IPS-NIHi11 (cell line): ENCODE measurements at regions not wholly inside any gene's neighbourhood (a gene's known extent, or its start where the extent isn't known, plus 50 kb on each side); places are given as distances from the start of the nearest gene placed in this dataset.

ENCODE experiments used
- DNase-seq: peaks from one replicate; pipeline ENCODE4 v3.0.0; 2012; ENCODE audit warnings: mixed read lengths, low spot score

- no peak for DNase-seq
These were observed 1102.7 kb upstream of the EEF2KMT start for GRCh38 chr16:6200271-6200670.

GRCh38 chr16:6195966-6196365 lies 1098.4 kb upstream of the EEF2KMT start:
- DNase-seq, result peak; percentile 25

DNA sequence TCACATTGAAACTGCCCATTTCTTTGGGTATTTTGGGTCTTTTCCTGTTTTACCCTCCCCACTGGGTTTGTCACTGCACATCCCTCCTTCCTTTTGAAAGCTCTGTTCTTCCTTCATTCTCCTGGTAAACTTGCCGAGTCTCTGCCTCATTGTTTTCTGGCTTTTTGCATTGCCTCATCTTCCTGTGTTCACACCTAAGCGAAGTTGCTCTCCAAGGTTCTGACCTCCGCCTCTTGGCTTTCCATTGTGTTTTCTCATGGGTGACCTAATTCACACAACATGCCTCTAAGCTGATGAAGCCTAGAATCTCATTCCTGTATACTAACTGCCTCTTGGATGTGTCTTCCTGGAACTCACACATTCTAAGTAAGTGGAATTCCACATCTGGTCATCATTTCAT lies 1096.1 kb upstream of the EEF2KMT start:
- DNase-seq, result peak; percentile 71

DNA sequence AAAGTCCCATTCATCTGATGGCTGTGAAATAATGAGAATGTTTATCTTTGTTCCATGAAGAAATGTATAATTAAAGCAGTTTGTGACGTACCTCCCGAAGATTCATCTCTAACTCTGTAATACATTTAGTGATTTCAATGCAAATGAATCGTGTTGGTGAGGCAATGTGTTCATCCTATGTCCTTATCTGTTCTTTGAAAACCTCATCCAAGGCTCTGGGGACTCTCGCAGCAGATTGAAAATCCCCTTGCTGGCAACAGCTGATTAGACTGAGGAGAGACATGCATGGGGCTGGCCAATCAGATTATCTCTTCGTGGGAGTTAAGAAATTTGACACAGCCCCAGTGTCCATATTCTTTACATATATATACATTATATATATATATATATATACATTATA lies 1095.4 kb upstream of the EEF2KMT start:
- DNase-seq, result no peak

DNA sequence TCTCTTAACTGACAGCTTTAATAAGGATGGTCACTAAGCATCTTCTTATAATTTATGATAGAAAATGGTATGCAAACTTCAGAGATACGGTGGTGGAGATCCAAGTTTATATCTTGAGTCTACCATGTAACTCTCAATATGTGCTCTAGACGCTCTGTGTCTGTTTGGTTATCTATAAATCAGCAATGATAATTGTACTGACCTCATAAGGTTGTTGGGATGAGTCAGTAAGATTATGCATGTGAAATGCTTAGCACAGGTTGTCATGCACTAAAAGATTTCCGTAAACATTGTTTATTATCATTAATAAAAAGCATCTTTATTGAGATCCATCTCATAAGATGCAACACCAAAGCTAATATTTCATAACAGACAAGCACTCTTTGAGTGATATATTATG lies 1094.9 kb upstream of the EEF2KMT start:
- DNase-seq, result no peak

DNA sequence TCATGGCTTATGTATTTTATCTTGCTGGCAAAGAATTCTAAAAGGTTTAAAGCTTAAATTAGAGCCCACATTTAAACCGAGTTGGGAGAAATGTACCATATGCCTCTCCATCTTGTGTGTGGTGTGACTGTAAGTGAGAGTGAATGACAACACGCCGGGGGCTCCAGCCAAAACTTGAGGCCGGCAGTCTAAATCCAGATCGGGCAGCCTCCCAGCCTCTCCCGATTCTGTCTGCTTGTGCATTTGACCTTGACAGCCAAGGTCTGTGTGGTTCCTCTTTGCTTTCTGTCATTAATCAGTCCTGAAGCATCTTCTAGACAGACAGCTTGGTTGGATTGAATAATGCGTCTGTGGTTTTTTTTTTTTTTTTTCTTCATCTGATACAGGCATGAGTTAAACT lies 1093.2 kb upstream of the EEF2KMT start:
- no peak for DNase-seq

GRCh38 chr16:6189216-6189615 lies 1091.6 kb upstream of the EEF2KMT start:
- DNase-seq, result no peak

- DNase-seq, result no peak
These were observed 1080.1 kb upstream of the EEF2KMT start for GRCh38 chr16:6177616-6178180.

- DNase-seq, result no peak
These were observed 1072.4 kb upstream of the EEF2KMT start for GRCh38 chr16:6170022-6170421.

DNA sequence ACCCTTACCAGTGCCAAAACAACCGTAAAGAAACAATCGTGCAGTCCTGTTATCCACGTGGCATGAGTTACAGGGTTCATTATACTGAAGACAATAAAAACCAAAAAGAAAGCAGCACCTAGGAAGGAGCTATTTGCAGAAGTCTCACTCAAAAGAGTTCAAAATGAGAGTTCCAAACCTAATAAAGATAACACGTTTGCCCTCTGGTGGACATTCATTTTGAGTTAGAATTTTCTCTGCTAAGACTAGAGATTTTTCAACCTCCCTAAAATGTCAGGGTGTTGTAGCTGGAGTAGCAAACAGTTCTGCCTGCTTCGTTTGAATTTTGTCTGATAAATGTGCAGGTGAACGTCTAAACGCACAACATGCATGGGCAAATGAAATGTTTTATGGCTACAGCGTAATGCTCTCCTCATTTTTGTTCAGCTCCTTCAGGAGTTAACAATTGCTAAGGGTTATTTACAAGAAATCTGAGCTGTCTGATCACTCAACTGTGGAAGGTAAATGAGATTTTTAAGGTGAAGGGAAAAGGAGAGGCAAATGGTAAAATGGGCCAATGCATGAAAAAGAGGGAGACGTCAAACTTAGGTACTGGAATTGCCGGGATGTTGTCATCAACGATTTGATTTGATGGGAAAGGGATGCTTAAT lies 1067.9 kb upstream of the EEF2KMT start:
- no peak for DNase-seq

- no peak for DNase-seq
These were observed 1063.3 kb upstream of the EEF2KMT start for GRCh38 chr16:6160871-6161270.

GRCh38 chr16:6160303-6160702 lies 1062.7 kb upstream of the EEF2KMT start:
- DNase-seq, result no peak

- no peak for DNase-seq
These were observed 1060.2 kb upstream of the EEF2KMT start for GRCh38 chr16:6157806-6158205.

DNA sequence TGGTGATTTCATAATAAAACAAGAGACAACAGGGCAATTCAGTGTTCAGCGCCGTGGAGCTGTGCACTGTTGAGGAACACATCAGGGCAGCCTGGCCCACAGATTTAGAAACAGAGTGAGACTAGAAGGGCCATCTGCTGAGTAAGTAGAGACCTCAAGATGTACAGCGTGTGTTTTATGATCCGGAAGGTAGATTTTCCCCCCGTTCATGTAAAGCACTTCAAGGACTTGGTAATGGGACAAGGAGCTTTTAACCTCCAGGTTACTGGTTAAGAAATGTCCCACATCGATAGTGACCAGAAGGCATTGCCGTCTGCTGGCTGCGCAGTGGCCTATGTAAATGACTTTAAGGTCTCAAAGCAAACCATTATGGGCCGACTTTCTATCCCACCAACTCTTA lies 1057.7 kb upstream of the EEF2KMT start:
- no peak for DNase-seq

DNA sequence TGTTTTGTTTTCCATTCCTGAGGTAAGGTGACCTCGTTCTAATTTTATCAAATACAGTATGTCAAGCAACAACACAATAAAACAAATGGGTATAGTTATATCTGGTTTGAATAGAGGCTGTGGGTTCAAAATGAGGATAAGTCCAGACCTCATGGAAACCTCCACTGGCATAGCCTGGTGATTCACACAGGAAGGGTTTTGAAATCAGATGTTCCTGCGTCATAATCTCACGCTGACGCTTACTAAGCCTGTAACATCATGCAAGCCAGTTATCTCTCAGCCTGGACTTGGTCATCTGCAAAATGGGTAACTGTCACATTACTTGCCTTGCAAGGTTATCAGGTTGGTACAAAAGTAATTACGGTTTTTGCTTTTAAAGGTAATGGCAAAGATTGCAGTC lies 1056.3 kb upstream of the EEF2KMT start:
- no peak for DNase-seq

DNA sequence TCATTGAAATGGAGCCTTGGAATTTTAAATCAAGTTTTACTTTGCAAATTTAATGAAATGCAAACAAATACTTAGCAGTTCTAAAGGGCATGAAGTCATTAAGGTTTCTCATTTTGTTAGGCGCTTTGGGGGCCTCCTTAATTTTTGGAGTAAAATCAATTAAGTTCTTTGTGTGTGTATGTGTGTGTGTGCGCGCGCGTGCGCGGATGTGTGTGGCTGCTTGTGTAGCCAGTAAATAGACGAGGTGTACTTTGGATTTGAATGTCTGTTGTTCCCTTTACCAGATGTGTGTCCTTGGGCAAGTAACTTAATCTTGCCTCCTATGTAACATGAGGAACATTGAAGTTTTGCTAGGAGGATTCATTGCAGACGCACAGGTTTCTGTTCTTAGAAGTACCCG lies 1051.4 kb upstream of the EEF2KMT start:
- no peak for DNase-seq

DNA sequence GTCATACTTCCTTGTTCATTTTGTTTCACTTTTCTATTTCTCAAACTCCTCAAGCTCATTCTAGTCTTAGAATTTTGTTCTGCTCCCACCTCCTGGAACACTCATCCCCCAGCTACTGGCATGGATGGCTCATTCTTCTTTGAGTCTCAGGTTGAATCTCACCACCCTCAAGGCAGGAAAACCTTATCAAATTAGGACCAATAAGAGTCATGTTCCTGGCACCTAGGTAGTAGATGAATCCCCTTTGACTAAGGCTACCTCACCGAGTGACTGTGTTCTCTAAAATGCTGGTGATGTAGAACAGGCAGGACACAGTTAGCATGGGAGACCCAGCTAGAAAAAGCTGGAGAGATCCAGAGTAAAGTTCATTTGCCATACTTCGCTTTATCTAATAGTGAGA lies 1050.8 kb upstream of the EEF2KMT start:
- no peak for DNase-seq

DNA sequence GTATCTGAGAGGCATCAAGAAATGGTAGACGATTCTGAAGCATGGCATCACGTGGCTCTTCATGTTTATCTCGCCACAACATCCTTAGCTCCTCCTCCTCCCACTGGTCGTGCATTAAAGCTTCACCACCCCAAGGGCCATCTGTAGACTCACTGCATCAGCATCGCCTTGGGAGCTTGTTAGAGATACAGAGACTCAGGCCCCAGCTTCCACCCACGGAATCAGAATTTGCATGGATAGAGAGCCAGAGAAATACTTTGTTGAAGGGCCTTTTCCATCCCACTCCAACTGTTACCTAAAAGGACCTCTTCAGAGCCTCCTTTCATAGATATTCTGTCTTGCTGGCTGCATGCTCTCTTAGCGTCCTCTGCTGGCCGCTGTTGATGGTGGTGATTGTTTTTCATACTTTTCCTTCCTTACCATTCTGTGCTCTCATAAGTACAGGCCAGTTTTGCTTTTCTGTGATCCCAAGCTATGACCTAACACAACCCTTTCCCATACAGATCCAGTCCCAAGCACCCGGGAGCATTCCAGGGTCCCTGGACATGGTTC lies 1049.4 kb upstream of the EEF2KMT start:
- peak; percentile 26 for DNase-seq

DNA sequence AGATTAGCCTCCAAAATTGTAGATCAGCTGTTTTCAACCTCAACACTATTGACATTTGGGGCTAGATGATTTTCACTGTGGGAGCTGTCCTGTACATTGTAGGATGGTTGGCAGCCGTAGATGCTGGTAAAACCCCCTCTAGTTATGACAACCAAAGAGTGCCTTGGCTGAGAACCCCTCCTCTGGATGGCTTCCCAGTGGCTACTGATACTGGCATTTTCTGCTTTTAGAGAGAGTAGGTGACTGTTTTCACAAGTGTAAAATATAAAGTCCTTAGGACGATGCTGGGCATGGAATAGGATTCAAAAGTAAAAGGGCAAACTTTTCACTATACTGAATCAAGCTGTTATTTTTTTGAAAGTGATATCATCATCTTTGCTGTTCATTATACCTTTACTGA lies 1048.8 kb upstream of the EEF2KMT start:
- no peak for DNase-seq

DNA sequence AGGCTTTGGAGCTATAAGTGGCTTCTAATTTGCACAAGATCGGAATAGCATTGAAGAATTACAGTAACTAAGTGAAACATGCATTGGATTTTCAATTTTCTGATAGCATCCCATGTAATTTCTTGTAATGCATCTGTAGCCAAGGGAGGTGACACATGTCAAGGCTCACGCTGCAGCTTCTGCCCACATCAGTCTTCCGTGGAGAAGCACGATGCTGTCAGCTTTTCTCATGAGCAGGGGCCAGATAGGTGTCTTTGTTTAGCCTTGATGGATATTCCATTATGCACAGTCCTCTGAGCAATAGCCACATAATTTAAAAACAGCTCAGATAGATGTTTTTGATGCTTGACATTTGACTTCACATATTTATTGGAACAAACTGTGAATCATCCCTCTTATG lies 1046.9 kb upstream of the EEF2KMT start:
- DNase-seq, result no peak

DNA sequence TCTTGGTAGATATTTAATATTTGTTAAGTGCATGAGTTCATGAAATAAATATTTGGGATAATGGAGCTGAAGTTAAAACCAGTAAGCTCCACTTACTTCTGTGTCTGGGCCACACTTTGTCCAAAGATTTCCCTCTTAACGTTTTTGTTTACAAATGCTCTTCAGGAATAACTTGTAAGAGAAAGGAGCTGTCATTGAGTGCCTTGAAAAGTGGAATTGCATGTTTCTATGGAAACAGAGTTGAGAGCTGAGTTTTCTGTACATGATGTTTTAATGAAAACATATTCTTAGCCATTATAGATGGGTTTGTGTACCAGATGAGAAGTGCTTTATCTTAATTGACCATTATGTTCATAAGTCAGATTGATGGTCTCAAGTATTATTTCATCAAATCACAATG lies 1045.4 kb upstream of the EEF2KMT start:
- no peak for DNase-seq

DNA sequence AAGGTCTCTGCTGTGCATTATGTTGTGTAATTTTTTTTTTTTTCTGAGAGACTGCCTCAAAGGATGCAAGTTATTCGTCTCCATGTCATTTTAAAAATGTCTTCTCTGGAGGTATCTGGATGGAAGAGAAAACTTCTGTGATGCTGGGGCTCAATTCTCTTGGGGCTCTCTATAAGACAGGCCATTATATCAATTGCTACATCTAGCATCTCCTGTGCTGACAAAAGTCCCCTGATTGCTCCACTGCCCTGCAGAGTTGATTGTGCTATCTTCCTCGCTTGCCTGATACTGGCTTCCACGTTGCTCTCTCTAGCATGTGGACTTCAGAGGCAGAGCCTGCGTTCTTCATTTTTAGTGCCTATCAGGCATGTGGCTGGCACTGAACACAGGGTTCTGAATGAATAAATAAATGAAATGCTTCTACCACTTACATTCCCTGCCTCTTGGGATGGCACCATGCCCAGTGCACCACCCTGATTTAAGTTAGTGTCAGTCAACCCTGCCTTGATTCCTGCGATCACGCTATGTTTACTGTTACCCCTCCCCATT lies 1035.5 kb upstream of the EEF2KMT start:
- DNase-seq, result no peak

- DNase-seq, result no peak
These were observed 1034.5 kb upstream of the EEF2KMT start for GRCh38 chr16:6132121-6132520.
